Endodermal cell (in vitro differentiated cells): ENCODE measurements at regions not wholly inside any gene's neighbourhood (a gene's known extent, or its start where the extent isn't known, plus 50 kb on each side); places are given as distances from the start of the nearest gene placed in this dataset.

Experiments
- DNase-seq: peaks from one replicate; pipeline ENCODE4 v3.0.0-alpha.2; 2017
- H3K27ac ChIP-seq: 2 replicates; pipeline ENCODE4 v1.5.1; 2013; ENCODE audit warnings: mild to moderate bottlenecking, low read depth, low read length, moderate library complexity
- H3K27me3 ChIP-seq: 2 replicates; pipeline ENCODE4 v1.6.1; 2013; ENCODE audit warnings: mild to moderate bottlenecking, low read length, moderate library complexity; ENCODE audit not compliant: insufficient read depth, control insufficient read depth, poor library complexity, severe bottlenecking
- H3K36me3 ChIP-seq: 2 replicates; pipeline ENCODE4 v1.7.0; 2013; ENCODE audit warnings: mild to moderate bottlenecking, low read length, moderate library complexity; ENCODE audit not compliant: control insufficient read depth, insufficient read depth
- H3K4me1 ChIP-seq: one replicate; pipeline ENCODE4 v1.7.0; 2013; ENCODE audit warnings: low read length; ENCODE audit not compliant: control insufficient read depth, insufficient read depth
- H3K4me3 ChIP-seq: 2 replicates; pipeline ENCODE4 v1.5.1; 2013; ENCODE audit warnings: mild to moderate bottlenecking, low read length, moderate library complexity
- H3K9ac ChIP-seq: 2 replicates; pipeline ENCODE4 v1.6.1; 2013; ENCODE audit warnings: mild to moderate bottlenecking, low read length, moderate library complexity; ENCODE audit not compliant: poor library complexity, severe bottlenecking; ENCODE audit errors: extremely low read depth
- H3K9me3 ChIP-seq: 2 replicates; pipeline ENCODE4 v1.6.1; 2013; ENCODE audit warnings: mild to moderate bottlenecking, low read length, moderate library complexity; ENCODE audit not compliant: control insufficient read depth
- H3K27ac Mint-ChIP-seq: 2 replicates; pipeline ENCODE4 v1.8.0; 2020; ENCODE audit warnings: mixed read lengths
- H3K27me3 Mint-ChIP-seq: 2 replicates; pipeline ENCODE4 v1.8.0; 2021; ENCODE audit warnings: mild to moderate bottlenecking, mixed read lengths; ENCODE audit not compliant: insufficient read depth
- H3K36me3 Mint-ChIP-seq: 2 replicates; pipeline ENCODE4 v1.8.0; 2020; ENCODE audit warnings: low read depth, mixed read lengths
- H3K4me1 Mint-ChIP-seq: 2 replicates; pipeline ENCODE4 v1.8.0; 2020; ENCODE audit warnings: mixed read lengths
- H3K4me3 Mint-ChIP-seq: 2 replicates; pipeline ENCODE4 v1.8.0; 2020; ENCODE audit warnings: mild to moderate bottlenecking, moderate library complexity, mixed read lengths
- H3K9me3 Mint-ChIP-seq: 2 replicates; pipeline ENCODE4 v1.8.0; 2020; ENCODE audit warnings: mild to moderate bottlenecking, mixed read lengths
- WGBS, 2 experiments: methylation state at CpG; one replicate each; pipeline versions ENCODE4 v1.1.5 to v1.1.7; 2013; ENCODE audit warnings: missing lambda C conversion rate in 2 of 2, mixed read lengths in 1 of 2; ENCODE audit not compliant: insufficient coverage in 1 of 2, insufficient read length in 1 of 2; 5-methylcytosine and 5-hydroxymethylcytosine counted together
- TF ChIP-seq, protein P1 (sequence below): fragments of 200-600 bp; sonication (generic); conservative IDR thresholded peaks from 2 replicates; pipeline ENCODE4 v1.5.0; 2021; ENCODE audit warnings: antibody characterized with exemption, mild to moderate bottlenecking

DNA sequence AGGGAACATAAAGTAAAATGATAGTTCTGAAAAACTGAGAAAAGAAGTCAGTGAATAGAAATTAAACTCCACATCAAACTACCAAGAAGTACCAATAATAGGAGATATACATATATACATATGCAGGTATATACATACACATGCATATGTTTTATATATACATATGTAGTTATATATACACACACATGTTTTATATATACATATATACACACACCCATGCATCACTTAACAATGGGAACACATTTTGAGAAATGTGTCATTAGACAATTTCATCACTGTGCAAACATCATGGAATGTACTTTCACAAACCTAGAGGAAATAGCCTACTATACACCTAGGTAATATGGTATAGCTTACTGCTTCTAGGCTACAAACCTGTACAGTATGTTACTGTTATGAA, 626.8 kb upstream of the PCDH9 start:
- DNase-seq: no peak
- Mint-ChIP-seq H3K9me3 (no peaks in the 10 kb centered on the region), H3K36me3 (no peaks in the 10 kb centered on the region), H3K4me3 (no peak overlapping the region), H3K4me1 (peaks cover 20% of the 10 kb centered on the region), H3K27ac (no peak overlapping the region), H3K27me3 (no peaks in the 10 kb centered on the region)
- TF ChIP-seq, protein P1, sequence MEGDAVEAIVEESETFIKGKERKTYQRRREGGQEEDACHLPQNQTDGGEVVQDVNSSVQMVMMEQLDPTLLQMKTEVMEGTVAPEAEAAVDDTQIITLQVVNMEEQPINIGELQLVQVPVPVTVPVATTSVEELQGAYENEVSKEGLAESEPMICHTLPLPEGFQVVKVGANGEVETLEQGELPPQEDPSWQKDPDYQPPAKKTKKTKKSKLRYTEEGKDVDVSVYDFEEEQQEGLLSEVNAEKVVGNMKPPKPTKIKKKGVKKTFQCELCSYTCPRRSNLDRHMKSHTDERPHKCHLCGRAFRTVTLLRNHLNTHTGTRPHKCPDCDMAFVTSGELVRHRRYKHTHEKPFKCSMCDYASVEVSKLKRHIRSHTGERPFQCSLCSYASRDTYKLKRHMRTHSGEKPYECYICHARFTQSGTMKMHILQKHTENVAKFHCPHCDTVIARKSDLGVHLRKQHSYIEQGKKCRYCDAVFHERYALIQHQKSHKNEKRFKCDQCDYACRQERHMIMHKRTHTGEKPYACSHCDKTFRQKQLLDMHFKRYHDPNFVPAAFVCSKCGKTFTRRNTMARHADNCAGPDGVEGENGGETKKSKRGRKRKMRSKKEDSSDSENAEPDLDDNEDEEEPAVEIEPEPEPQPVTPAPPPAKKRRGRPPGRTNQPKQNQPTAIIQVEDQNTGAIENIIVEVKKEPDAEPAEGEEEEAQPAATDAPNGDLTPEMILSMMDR: no peak
- Histone ChIP-seq H3K4me1 (peaks cover 4% of the 10 kb centered on the region), H3K9ac (no peak overlapping the region), H3K36me3 (no peaks in the 10 kb centered on the region), H3K4me3 (no peak overlapping the region), H3K9me3 (no peaks in the 10 kb centered on the region), H3K27ac (no peak overlapping the region), H3K27me3 (no peaks in the 10 kb centered on the region)

DNA sequence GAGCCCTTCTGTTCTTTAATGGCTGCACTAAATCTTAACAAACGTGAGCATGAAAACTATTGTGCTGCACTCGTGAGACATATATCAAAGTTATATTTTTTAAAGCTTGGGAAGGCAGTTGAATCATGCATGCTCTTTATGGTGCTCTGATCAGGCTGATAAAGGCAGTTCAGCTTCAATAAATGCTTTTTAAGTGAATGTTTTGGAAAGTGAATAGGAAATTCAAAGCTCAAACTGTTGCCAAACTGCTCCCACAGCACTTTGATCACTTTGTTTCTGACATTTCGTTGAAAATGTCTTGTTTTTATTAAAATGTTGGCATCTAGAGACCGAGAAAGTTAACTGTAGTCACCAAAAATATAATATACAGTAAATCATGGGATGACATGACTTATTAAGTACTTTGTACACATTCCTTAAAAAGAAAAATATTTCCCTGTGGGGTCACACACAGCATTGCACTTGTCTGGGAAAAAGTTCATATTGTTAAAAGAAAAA, 625.7 kb upstream of the PCDH9 start:
- H3K9me3 Mint-ChIP-seq: no peaks in the 10 kb centered on the region
- Histone ChIP-seq H3K27ac (no peak overlapping the region), H3K9me3 (no peaks in the 10 kb centered on the region), H3K9ac (no peak overlapping the region), H3K4me3 (peak overlapping the region; percentile 50), H3K36me3 (no peaks in the 10 kb centered on the region), H3K27me3 (no peaks in the 10 kb centered on the region), H3K4me1 (peaks cover 4% of the 10 kb centered on the region)
- peak overlapping the region; percentile 19 for H3K4me3 Mint-ChIP-seq
- H3K36me3 Mint-ChIP-seq: no peaks in the 10 kb centered on the region
- TF ChIP-seq, protein P1: no peak
- no peak overlapping the region for H3K27ac Mint-ChIP-seq
- no peak for DNase-seq
- H3K27me3 Mint-ChIP-seq: no peaks in the 10 kb centered on the region
- peaks cover 20% of the 10 kb centered on the region for H3K4me1 Mint-ChIP-seq
- WGBS, 2 experiments: 68 to 69% methylated on average over 2 to 3 of the region's 4 CpGs

DNA sequence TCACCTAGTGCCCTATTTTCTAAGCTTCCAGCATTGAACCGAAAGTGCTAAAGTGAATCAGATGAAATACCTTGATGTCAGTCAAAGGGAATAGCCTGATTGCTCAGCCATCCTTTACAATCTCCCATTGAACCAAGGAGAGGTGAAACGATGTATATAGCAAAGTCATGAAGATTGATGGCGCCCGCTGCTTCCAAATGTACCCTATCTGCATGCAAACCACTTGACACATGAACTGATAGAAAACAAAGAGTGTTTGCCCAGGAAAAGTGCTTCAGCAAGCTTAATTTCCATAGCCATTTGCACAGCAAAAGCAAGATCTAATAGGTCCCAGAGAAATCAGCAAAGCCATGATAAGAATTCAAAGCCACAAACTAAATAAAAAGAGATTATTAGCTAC, 624.9 kb upstream of the PCDH9 start:
- DNase-seq: no peak
- no peak overlapping the region for H3K9ac ChIP-seq
- Mint-ChIP-seq H3K4me1 (peaks cover 25% of the 10 kb centered on the region), H3K4me3 (peak overlapping the region; percentile 19), H3K36me3 (no peaks in the 10 kb centered on the region), H3K27ac (no peak overlapping the region), H3K9me3 (no peaks in the 10 kb centered on the region), H3K27me3 (no peaks in the 10 kb centered on the region)
- H3K4me3 ChIP-seq: peak overlapping the region; percentile 50
- H3K27me3 ChIP-seq: no peaks in the 10 kb centered on the region
- TF ChIP-seq, protein P1: no peak
- peaks cover 4% of the 10 kb centered on the region for H3K4me1 ChIP-seq
- 56 to 65% methylated on average over 2 to 4 of the region's 4 CpGs for WGBS, 2 experiments
- H3K36me3 ChIP-seq: no peaks in the 10 kb centered on the region
- H3K9me3 ChIP-seq: no peaks in the 10 kb centered on the region
- no peak overlapping the region for H3K27ac ChIP-seq
